ENCODE measurements at regions not wholly inside any gene's neighbourhood (a gene's known extent, or its start where the extent isn't known, plus 50 kb on each side); places are given as distances from the start of the nearest gene placed in this dataset.

- no peak for TF ChIP-seq CTCF (IDR thresholded peaks at IDR 0.05)
- no peak for TF ChIP-seq POLR2A (IDR thresholded peaks at IDR 0.05)
Observed at GRCh38 chr1:228989992-228990827, 254.9 kb downstream of the RHOU start.
